Heart right ventricle (tissue), 16 donors: ENCODE measurements at regions not wholly inside any gene's neighbourhood (a gene's known extent, or its start where the extent isn't known, plus 50 kb on each side); places are given as distances from the start of the nearest gene placed in this dataset.

ENCODE experiments used
- ATAC-seq, 8 donors: fragments of 200-7000 bp; cut with Tn5 transposase; one replicate each; pipeline ENCODE4 v1.9.1; 2020; ENCODE audit warnings: mild to moderate bottlenecking in 8 of 8, moderate library complexity in 8 of 8, moderate number of reproducible peaks in 1 of 8
- DNase-seq, 2 donors: peaks; one replicate each; pipeline ENCODE4 v3.0.0-alpha.2; 2020
- H3K27ac ChIP-seq, 10 donors: fragments of 200-600 bp; sonication (generic) in 2 of 10; one replicate each; pipeline versions ENCODE4 v1.5.0 to v1.8.0; 2020 to 2022; ENCODE audit warnings: mild to moderate bottlenecking in 3 of 10
- H3K27me3 ChIP-seq, 7 donors: fragments of 200-600 bp; one replicate each; pipeline ENCODE4 v1.8.0; 2021 to 2022; ENCODE audit warnings: mild to moderate bottlenecking in 2 of 7
- H3K36me3 ChIP-seq, 9 donors: fragments of 200-600 bp; sonication (generic) in 1 of 9; one replicate each; pipeline versions ENCODE4 v1.5.0 to v1.8.0; 2020 to 2022; ENCODE audit warnings: mild to moderate bottlenecking in 2 of 9
- H3K4me1 ChIP-seq, 9 donors: fragments of 200-600 bp; sonication (generic) in 1 of 9; one replicate each; pipeline versions ENCODE4 v1.5.0 to v1.8.0; 2020 to 2022; ENCODE audit warnings: mild to moderate bottlenecking in 4 of 9
- H3K4me3 ChIP-seq, 10 donors: fragments of 200-600 bp; sonication (generic) in 2 of 10; one replicate each; pipeline versions ENCODE4 v1.5.0 to v1.8.0; 2020 to 2022; ENCODE audit warnings: mild to moderate bottlenecking in 7 of 10, moderate library complexity in 2 of 10
- H3K9me3 ChIP-seq, 11 donors: fragments of 200-600 bp in 10 of 11; sonication (generic) in 2 of 11; one replicate each; pipeline versions ENCODE4 v1.5.0 to v1.8.0; 2013 to 2022; ENCODE audit warnings: mild to moderate bottlenecking in 2 of 11, control low read depth in 1 of 11, moderate library complexity in 1 of 11
- CTCF ChIP-seq, 9 donors: fragments of 200-600 bp; sonication (generic) in 2 of 9; IDR thresholded peaks; one replicate each; pipeline versions ENCODE4 v1.5.0 to v1.8.0; 2021 to 2022; ENCODE audit warnings: antibody characterized with exemption in 9 of 9, mild to moderate bottlenecking in 5 of 9, moderate library complexity in 1 of 9
- WGBS, 2 donors: extraction: QIAGEN DNeasy Blood & Tissue Kit; methylation state at CpG; one replicate each; pipeline ENCODE4 v1.1.7; 2013; ENCODE audit warnings: inconsistent platforms in 1 of 2; 5-methylcytosine and 5-hydroxymethylcytosine counted together
- intact Hi-C, 10 donors: fragments of 100-400 bp; cut with DNase I; formaldehyde crosslinking; loops; one replicate each; pipeline versions ENCODE4 v1.11.1 to v1.14.2; 2022
- donor health status: Arrhythmogenic right ventricular cardiomyopathy.
- donor health status: ischemic (EF 13 %, LVEDD 7.1; RV severe dilation, severe dysfunction).
- donor health status: healthy with polysubstance abuse.
- donor health status: DM: no; HTN: yes; CAD: no.
- donor health status: DM: no; HTN: no; CAD: no.
- donor health status: ischemic (EF 25% LVEDD 6.9; RV normal size, moderate dysfunction).
- donor health status: ischemic (EF 25% LVEDD 5.7; RV mildly dilated, moderate dysfunction).
- donor health status: healthy.
- donor health status: DM: yes; HTN: yes; CAD: no.
- donor health status: Ischemic cardiomyopathy.
- donor health status: ischemic (EF 35%, LVEDD 5.7; RV mildly dilated, moderate dysfunction).
- donor health status: nonischemic (EF 11% LVEDD 7.7; RV severe dilation, severe dysfunction).
- donor health status: DM: yes; HTN: yes; CAD: no.
- donor health status: PGD.
- donor health status: ischemic (EF 29% LVEDD 5.4; RV normal size, mild dysfunction).
- donor health status: nonischemic (EF 23%, LVEDD 6.1; RV moderate dilation, normal function).

- H3K4me1 ChIP-seq = no peaks in the 10 kb centered on the region
Measured at GRCh38 chr13:74661851-74662250, 527.6 kb upstream of the KLF12 start.

GRCh38 chr13:74657765-74658164, 523.6 kb upstream of the KLF12 start:
- no peaks in the 10 kb centered on the region for H3K4me1 ChIP-seq
- no peak overlapping the region for H3K27ac ChIP-seq
- H3K27me3 ChIP-seq = no peaks in the 10 kb centered on the region
- no peak for TF ChIP-seq CTCF (IDR thresholded peaks at IDR 0.05)
- H3K9me3 ChIP-seq = peaks cover 0 to 10% (median 0%) of the 10 kb centered on the region in 11 donors
- ATAC-seq (no peak), DNase-seq (no peak)
- H3K36me3 ChIP-seq = no peaks in the 10 kb centered on the region
- intact Hi-C loops = no loop called here
- H3K4me3 ChIP-seq = no peak overlapping the region
- 90 to 96% methylated on average over 1 of the region's 1 CpG for WGBS, 2 donors

More at GRCh38 chr13:74661851-74662250, 527.6 kb upstream of the KLF12 start:
- Histone ChIP-seq H3K27me3 (no peaks in the 10 kb centered on the region), H3K4me3 (no peak overlapping the region), H3K9me3 (peaks cover 0 to 10% (median 0%) of the 10 kb centered on the region in 11 donors), H3K36me3 (no peaks in the 10 kb centered on the region), H3K27ac (no peak overlapping the region)
- 86 to 92% methylated on average over 2 of the region's 2 CpGs for WGBS, 2 donors
- ATAC-seq (no peak), DNase-seq (no peak)
- intact Hi-C loops = no loop called here
- TF ChIP-seq CTCF (IDR thresholded peaks at IDR 0.05) = no peak

GRCh38 chr13:74651121-74651520, 516.9 kb upstream of the KLF12 start:
- Histone ChIP-seq H3K4me1 (no peaks in the 10 kb centered on the region), H3K27me3 (no peaks in the 10 kb centered on the region), H3K4me3 (no peak overlapping the region), H3K27ac (no peak overlapping the region), H3K9me3 (no peaks in the 10 kb centered on the region), H3K36me3 (no peaks in the 10 kb centered on the region)
- intact Hi-C loops = no loop called here
- 82 to 85% methylated on average over 1 of the region's 1 CpG for WGBS, 2 donors
- no peak for DNase-seq
- no peak for ATAC-seq
- no peak for TF ChIP-seq CTCF (IDR thresholded peaks at IDR 0.05)

- TF ChIP-seq CTCF (IDR thresholded peaks at IDR 0.05) = no peak
- 53 to 59% methylated on average over 2 of the region's 2 CpGs for WGBS, 2 donors
- H3K27me3 ChIP-seq = no peaks in the 10 kb centered on the region
- no peak overlapping the region for H3K4me3 ChIP-seq
- no peaks in the 10 kb centered on the region for H3K9me3 ChIP-seq
- intact Hi-C loops = no loop called here
- H3K4me1 ChIP-seq = no peaks in the 10 kb centered on the region
- DNase-seq = no peak
- H3K27ac ChIP-seq = no peak overlapping the region
- H3K36me3 ChIP-seq = no peaks in the 10 kb centered on the region
- no peak for ATAC-seq
Measured at GRCh38 chr13:74647991-74648390, 513.8 kb upstream of the KLF12 start.

GRCh38 chr13:74647211-74647610, 513.0 kb upstream of the KLF12 start:
- Histone ChIP-seq H3K27ac (no peak overlapping the region), H3K27me3 (no peaks in the 10 kb centered on the region), H3K4me3 (no peak overlapping the region), H3K36me3 (no peaks in the 10 kb centered on the region), H3K9me3 (no peaks in the 10 kb centered on the region), H3K4me1 (no peaks in the 10 kb centered on the region)
- no peak for ATAC-seq
- TF ChIP-seq CTCF (IDR thresholded peaks at IDR 0.05) = no peak
- WGBS, 2 donors = 96 to 97% methylated on average over 2 of the region's 2 CpGs
- DNase-seq = no peak
- intact Hi-C loops = no loop called here
